HG03025 (cell line): ENCODE measurements at regions not wholly inside any gene's neighbourhood (a gene's known extent, or its start where the extent isn't known, plus 50 kb on each side); places are given as distances from the start of the nearest gene placed in this dataset.

Source experiments
- ATAC-seq: cut with Tn5 transposase; IDR thresholded peaks from one replicate; pipeline ENCODE4 v1.9.1; 2021; ENCODE audit warnings: mild to moderate bottlenecking, moderate library complexity; ENCODE audit not compliant: unreplicated experiment, low FRiP score

- no peak for ATAC-seq
These were observed 167.8 kb downstream of the RAB28 start for GRCh38 chr4:13316354-13316753.

DNA sequence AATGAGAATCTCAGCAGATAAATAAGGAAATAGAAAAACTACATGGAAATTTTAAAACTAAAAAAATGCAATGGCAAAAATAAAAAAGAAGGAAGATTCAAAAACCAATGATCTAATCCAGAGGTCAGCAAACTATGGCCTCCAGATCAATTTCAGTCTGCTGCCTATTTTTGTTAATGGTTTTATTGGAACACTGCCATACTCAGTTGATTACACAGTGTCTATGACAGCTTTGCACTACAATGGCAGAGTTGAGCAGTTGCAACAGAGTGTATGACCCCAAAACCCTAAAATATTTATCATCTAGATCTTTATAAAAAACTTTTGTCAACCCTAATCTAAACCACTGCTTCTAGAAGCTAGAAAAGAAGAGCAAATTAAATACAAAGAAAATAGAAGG, 170.3 kb downstream of the RAB28 start:
- no peak for ATAC-seq

DNA sequence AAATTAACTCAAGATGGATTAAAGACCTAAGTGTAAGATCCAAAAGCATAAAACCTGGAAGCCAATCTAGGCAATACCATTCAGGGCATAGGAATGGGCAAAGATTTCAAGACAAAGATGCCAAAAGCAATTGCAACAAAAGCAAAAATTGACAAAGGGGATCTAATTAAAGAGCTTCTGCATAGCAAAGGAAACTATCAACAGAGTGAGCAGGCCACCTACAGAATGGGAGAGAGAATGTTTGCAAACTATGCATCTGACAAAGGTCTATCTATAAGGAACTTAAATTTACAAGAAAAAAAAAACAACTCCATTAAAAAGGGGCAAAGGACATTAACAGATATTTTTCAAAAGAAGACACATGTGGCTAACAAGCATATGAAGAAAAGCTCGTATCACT, 171.9 kb downstream of the RAB28 start:
- no peak for ATAC-seq

DNA sequence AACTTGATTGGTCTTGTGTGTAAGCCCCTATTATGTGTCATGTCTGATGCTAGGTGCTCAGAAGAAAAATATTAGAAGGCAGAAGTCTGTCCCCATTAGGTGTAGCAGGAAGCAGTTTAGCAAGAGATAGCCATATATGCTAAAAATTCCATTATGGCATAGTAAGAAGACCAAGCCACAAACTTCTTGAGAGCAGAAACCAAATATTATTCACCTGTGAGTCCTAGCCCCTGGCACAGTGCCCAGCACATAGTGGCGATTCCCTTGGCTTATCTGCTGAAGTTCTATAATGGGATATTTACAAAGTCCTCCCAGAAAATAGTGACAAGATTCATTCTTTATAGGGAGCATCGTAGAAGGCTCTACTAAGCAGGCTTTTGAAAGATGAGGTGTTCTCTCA, 174.4 kb downstream of the RAB28 start:
- ATAC-seq = no peak

- no peak for ATAC-seq
These were observed 177.8 kb downstream of the RAB28 start for GRCh38 chr4:13306356-13306755.

GRCh38 chr4:13302876-13303275, 181.3 kb downstream of the RAB28 start:
- ATAC-seq = no peak

DNA sequence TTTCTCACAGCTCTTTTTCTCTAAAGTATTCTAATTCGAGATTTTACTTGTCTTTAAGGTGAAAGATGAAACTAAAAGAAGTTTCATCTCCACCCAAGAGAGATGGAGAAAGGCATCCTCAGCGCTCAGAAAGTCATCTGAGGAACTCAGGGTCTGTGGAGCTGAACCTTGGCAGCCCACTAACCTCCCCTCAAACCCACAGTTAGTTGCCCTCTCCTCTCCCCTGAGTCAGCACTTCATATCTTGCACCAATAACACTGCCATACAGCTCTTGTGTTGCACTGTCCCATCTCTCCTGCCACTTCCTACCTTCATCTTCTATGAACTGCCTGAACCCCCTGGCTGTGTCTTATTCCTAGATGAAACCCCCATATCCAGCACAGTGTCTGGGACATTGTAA, 184.8 kb downstream of the RAB28 start:
- no peak for ATAC-seq

- ATAC-seq = no peak
These were observed 185.5 kb downstream of the RAB28 start for GRCh38 chr4:13298655-13299054.

GRCh38 chr4:13296986-13297385, 187.2 kb downstream of the RAB28 start:
- ATAC-seq = no peak

DNA sequence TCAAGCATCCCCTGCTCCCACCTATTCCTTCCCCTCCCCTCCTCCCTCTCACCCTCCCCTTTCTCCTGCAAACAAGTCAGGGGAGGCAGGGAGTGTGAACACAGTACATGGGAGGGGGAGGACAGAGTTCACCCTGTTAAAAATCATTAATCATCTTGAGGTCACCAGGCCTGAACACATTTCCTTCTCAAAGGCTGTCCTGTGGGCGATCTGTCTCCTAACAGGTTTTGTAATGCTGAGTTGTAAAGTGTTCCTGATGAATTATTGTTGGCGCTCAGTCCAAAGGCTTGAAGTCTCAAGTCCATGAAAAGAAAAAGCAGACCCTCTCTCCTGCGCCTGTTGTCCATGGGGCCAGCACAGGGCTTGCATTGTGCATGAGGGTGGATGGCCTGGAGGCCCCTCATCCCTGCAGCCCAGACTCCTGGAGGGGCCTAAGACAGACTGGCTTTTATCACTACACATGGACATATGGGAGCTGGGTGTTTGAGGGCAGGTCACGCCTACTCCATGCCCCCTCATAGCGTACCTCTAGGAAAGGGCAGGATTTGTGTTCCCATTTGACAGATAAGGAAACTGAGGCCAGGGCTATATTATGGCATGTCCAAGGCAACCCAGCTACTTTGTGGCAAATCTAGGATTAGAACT, 189.1 kb downstream of the RAB28 start:
- ATAC-seq = no peak

GRCh38 chr4:13292372-13292771, 191.8 kb downstream of the RAB28 start:
- ATAC-seq = no peak

DNA sequence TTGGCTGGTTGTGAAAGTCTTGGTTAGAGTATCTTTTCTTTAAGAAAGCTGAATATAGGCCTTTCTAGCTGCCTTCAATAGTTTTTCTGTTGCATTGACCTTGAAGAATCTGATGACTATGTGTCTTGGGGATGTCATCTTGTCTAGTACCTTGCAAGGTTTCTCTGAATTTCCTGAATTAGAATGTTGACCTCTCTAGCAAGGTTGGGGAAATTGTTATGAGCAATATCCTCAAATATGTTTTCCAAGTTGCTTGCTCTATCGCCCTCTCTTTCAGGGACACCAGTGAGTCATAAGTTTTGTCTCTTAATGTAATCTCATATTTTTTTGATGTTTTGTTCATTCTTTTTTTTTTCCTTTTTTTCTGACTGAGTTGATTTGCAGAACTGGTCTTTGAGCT, 194.7 kb downstream of the RAB28 start:
- ATAC-seq = no peak

GRCh38 chr4:13285336-13285735, 198.8 kb downstream of the RAB28 start:
- ATAC-seq = no peak

- ATAC-seq = no peak
These were observed 199.2 kb downstream of the RAB28 start for GRCh38 chr4:13284932-13285331.

GRCh38 chr4:13276357-13276756, 207.8 kb downstream of the RAB28 start:
- ATAC-seq = no peak

DNA sequence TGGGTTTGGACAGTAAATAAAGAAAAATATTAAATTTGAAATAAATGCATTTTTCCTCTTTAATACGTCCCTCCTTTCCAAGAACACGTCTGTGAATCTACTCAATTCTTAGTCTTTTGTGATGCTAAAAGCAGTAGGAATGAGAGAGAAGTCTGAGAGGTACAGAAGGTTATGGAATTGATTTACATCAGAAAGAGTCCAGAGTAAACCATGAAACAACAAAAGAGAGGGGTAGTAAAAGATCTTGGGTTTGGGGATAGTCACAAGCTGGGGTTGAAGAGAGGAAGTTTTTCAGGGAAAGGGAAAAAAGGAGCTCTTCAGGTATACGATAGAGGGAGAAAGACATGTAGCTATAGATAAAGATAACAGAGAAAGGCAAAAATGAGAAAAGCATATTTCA, 215.4 kb downstream of the RAB28 start:
- ATAC-seq = no peak

GRCh38 chr4:13268165-13268564, 216.0 kb downstream of the RAB28 start:
- no peak for ATAC-seq

DNA sequence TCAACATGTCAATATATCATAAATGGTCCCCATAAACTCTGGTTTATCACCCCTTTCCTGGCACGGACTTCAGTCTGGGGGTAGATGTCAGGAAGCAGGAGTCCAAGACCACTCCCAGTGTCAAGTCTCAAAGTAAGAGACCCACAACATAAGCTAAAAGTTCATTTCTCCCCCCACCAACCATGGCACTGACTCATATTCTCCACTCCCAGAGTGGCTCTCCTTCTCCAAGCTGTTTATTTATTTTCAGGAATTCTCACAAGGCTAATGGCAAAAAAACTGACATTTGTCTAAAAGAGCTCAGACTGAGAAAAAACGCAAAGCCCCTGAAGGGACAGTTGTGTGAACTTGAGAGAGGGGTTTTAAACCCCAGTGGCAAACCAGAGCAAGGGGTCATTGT, 217.0 kb downstream of the RAB28 start:
- ATAC-seq = no peak

GRCh38 chr4:13266687-13267086, 217.5 kb downstream of the RAB28 start:
- ATAC-seq = no peak

GRCh38 chr4:13263967-13264525, 220.1 kb downstream of the RAB28 start:
- ATAC-seq = no peak

- no peak for ATAC-seq
These were observed 221.3 kb downstream of the RAB28 start for GRCh38 chr4:13262816-13263215.

DNA sequence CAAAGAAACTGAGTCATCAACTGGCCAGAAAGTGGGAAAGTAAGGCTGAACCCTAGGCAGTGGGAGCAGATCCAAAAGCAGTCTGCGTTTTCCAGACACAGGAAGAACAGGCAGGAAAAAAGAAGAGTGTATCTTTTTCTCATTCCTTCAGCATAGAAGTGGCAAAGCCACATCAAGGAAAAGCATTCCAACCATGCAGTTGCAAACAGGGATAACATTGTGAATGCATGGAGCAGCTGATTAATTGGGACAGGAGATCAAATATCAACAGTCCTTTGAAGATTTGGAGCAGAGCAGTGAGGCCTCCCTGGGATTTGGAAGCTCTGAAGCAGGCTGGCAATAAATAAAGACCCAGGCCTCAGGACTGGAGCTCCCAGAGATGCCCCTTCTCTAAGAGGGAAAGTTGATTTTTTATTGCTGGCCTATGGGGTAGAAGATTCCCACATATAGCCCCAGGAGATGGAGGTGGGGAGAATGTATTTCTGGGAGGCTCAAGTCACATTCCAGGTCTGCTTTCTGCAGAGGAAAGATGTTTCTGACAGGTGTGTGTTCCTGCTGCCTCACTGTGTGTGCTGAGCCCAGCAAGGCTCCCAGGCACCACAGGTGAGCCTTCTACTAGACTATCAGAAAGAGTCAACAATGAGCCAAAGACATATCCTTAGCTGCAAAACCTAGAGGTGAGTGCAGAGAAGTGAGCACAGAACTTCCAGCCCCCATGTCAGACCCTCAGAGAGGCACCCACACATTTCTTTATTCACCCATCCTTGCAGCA, 222.5 kb downstream of the RAB28 start:
- ATAC-seq = no peak
